Cardiac muscle cell (in vitro differentiated cells and primary cell): ENCODE measurements at regions not wholly inside any gene's neighbourhood (a gene's known extent, or its start where the extent isn't known, plus 50 kb on each side); places are given as distances from the start of the nearest gene placed in this dataset.

ENCODE experiments used
- DNase-seq, 2 donors: peaks; one replicate each; pipeline versions ENCODE4 v3.0.0 to v3.0.0-alpha.2; 2010 to 2017; ENCODE audit warnings: low read depth in 1 of 2, low spot score in 1 of 2
- H3K27ac ChIP-seq: fragments of 200-600 bp; sonication (generic); 2 replicates; pipeline ENCODE4 v1.5.1; 2016
- H3K27me3 ChIP-seq: fragments of 200-600 bp; sonication (generic); 2 replicates; pipeline ENCODE4 v1.6.0; 2016; ENCODE audit warnings: control low read depth
- H3K36me3 ChIP-seq: fragments of 200-600 bp; sonication (generic); 2 replicates; pipeline ENCODE4 v1.5.1; 2016; ENCODE audit warnings: control low read depth
- H3K4me1 ChIP-seq: fragments of 200-600 bp; sonication (generic); 2 replicates; pipeline ENCODE4 v1.8.1; 2017; ENCODE audit warnings: low read depth, mild to moderate bottlenecking, mixed run types
- H3K4me3 ChIP-seq: fragments of 200-600 bp; sonication (generic); 2 replicates; pipeline ENCODE4 v1.5.1; 2016; ENCODE audit warnings: mild to moderate bottlenecking
- H3K9me3 ChIP-seq: fragments of 200-600 bp; sonication (generic); 2 replicates; pipeline ENCODE4 v1.5.1; 2017; ENCODE audit warnings: low read depth, mild to moderate bottlenecking, control low read depth
- TF ChIP-seq, protein P1 (sequence below): IDR thresholded peaks from 2 replicates; pipeline ENCODE4 v1.5.1; 2012; ENCODE audit warnings: low read depth, mild to moderate bottlenecking, low read length

DNA sequence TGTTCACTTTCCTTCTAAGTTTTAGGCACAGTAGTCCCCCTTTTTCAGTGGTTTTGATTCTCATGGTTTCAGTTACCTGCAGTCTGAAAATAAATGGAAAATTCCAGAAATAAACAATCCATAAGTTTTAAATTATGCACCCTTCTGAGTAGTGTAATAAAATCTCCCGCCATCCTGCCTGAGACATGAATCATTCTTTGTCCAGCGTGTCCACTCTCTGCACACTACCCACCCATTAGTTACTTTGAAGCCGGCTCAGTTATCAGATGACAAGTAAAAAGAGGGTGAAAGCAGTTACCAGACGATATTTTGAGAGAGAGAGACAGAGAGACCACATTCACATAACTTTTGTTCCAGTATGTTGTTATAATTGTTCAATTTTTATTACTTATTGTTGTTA, 400.5 kb downstream of the TMX3 start:
- Histone ChIP-seq H3K4me3 (no peak overlapping the region), H3K27ac (no peak overlapping the region), H3K27me3 (no peaks in the 10 kb centered on the region), H3K9me3 (no peaks in the 10 kb centered on the region), H3K36me3 (no peaks in the 10 kb centered on the region), H3K4me1 (no peaks in the 10 kb centered on the region)
- DNase-seq, result no peak
- TF ChIP-seq, protein P1, sequence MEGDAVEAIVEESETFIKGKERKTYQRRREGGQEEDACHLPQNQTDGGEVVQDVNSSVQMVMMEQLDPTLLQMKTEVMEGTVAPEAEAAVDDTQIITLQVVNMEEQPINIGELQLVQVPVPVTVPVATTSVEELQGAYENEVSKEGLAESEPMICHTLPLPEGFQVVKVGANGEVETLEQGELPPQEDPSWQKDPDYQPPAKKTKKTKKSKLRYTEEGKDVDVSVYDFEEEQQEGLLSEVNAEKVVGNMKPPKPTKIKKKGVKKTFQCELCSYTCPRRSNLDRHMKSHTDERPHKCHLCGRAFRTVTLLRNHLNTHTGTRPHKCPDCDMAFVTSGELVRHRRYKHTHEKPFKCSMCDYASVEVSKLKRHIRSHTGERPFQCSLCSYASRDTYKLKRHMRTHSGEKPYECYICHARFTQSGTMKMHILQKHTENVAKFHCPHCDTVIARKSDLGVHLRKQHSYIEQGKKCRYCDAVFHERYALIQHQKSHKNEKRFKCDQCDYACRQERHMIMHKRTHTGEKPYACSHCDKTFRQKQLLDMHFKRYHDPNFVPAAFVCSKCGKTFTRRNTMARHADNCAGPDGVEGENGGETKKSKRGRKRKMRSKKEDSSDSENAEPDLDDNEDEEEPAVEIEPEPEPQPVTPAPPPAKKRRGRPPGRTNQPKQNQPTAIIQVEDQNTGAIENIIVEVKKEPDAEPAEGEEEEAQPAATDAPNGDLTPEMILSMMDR, result no peak

DNA sequence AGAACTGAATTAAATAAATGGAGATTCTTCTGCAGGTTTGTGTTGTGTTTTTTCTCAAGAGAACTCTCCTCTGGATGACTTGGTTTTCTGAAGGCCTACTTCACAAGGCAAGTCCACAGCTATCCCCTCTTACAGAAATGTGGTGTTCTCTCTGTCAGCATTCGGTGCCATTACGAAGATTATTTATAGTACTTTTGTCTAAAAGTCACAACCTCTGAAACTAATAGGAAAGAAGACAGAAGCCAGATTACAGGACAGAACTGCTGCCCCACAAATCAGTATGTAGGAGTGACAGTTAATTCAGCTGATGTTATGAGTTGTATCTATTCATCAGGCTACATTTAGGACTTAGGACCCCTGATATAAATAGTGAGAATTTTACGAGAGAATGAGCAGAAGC, 413.5 kb downstream of the TMX3 start:
- Histone ChIP-seq H3K4me3 (no peak overlapping the region), H3K36me3 (no peaks in the 10 kb centered on the region), H3K9me3 (no peaks in the 10 kb centered on the region), H3K27me3 (no peaks in the 10 kb centered on the region), H3K27ac (no peak overlapping the region), H3K4me1 (no peaks in the 10 kb centered on the region)
- TF ChIP-seq, protein P1, result no peak
- no peak for DNase-seq

DNA sequence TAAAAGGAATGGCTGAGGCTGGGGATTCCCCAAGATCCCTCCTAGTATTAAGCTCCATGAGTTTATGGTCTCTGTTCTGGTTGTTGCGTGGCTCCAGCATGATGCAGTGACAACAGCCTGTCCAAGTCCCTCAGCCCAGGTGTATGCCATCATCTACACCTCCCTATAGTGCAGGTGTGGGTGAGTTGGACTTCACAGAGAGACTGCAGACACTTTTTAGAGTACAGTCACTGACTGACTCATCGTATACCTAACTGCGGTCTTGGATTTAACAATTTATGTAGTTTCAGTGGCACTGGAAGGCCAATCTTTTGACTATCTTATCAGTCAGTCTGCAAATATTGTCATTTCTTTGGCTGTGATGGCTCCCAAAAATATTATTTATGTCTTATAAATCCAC, 415.0 kb downstream of the TMX3 start:
- H3K36me3 ChIP-seq, result no peaks in the 10 kb centered on the region

DNA sequence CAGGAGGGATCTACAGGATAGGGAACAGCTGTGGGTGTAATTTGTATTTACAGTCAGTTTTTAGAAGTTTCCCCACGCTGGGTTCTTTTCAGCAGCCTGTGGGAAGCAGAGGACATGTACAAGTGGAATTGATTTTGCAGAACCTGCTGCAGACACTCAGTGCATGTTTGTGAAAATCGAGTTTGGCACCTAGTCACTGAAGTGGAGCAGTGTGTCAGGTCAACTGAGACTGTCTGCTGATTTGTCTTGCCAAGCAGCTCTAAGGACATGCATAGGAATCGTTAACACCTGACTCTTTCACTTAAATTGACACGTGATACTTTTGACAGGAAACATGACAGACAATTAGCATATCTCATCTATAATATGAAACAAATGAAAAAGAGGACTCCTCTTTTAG, 416.6 kb downstream of the TMX3 start:
- no peaks in the 10 kb centered on the region for H3K9me3 ChIP-seq
- H3K36me3 ChIP-seq, result no peaks in the 10 kb centered on the region
- no peak overlapping the region for H3K27ac ChIP-seq
- no peaks in the 10 kb centered on the region for H3K27me3 ChIP-seq
- TF ChIP-seq, protein P1, result no peak
- H3K4me3 ChIP-seq, result no peak overlapping the region
- H3K4me1 ChIP-seq, result no peaks in the 10 kb centered on the region
- no peak for DNase-seq

More for the DNA sequence above, 415.0 kb downstream of the TMX3 start:
- no peak for DNase-seq
- H3K4me3 ChIP-seq, result no peak overlapping the region
- TF ChIP-seq, protein P1, result no peak
- no peak overlapping the region for H3K27ac ChIP-seq
- no peaks in the 10 kb centered on the region for H3K27me3 ChIP-seq
- H3K9me3 ChIP-seq, result no peaks in the 10 kb centered on the region
- no peaks in the 10 kb centered on the region for H3K4me1 ChIP-seq

DNA sequence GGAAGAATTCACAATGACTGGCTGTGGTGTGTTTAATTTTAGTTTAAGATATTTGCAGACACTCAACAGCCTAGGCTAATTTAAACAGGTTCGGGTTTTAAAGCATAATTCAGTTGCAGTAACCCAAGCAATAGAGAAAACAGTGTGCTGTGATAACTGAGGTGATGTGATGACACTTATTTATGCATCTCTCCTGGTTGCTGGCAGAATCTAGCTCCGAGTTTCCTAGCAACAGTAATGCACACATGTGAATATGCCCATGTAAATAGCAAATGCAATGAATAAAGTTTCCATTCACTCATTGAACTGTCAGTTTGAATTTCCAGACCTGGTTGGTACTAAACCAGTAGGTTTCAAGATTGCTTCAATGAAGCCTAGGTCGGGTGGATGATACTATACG, 426.5 kb downstream of the TMX3 start:
- H3K27me3 ChIP-seq, result no peaks in the 10 kb centered on the region
- no peaks in the 10 kb centered on the region for H3K36me3 ChIP-seq
- H3K4me1 ChIP-seq, result no peaks in the 10 kb centered on the region
- TF ChIP-seq, protein P1, result no peak
- no peaks in the 10 kb centered on the region for H3K9me3 ChIP-seq
- no peak for DNase-seq
- no peak overlapping the region for H3K27ac ChIP-seq
- no peak overlapping the region for H3K4me3 ChIP-seq

DNA sequence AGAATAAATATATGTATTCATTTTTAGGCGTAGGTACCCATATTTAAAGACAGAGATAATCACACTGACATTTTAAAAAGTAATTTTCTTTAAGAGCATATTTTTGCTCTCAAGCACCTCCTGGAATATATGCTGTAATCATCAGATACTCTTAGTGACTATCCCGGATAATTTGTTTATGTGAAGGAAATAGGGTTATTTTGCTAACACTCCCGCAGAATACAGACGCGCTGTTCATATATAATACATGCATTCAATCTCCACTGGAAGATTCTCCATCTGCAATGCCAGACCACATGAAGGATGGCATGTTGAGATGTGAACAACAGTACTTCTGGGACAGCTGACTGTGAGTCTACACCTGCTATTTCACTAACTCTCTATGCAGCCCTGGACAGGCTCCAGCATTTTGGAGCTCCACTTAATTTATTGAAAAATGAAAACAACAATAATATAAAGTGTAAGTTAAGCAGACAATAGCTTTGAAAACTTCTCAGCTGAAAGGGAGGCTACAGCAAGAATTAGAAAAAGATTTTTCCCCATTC, 430.6 kb downstream of the TMX3 start:
- TF ChIP-seq, protein P1, result no peak
- Histone ChIP-seq H3K4me1 (no peaks in the 10 kb centered on the region), H3K9me3 (no peaks in the 10 kb centered on the region), H3K4me3 (no peak overlapping the region), H3K36me3 (no peaks in the 10 kb centered on the region), H3K27me3 (no peaks in the 10 kb centered on the region), H3K27ac (no peak overlapping the region)
- DNase-seq, result no peak
